Liver (tissue), 3 donors: ENCODE measurements at regions not wholly inside any gene's neighbourhood (a gene's known extent, or its start where the extent isn't known, plus 50 kb on each side); places are given as distances from the start of the nearest gene placed in this dataset.

ENCODE experiments used
- ATF3 ChIP-seq: IDR thresholded peaks from 2 replicates; pipeline ENCODE4 v1.6.1; 2016; ENCODE audit warnings: antibody characterized with exemption
- CTCF ChIP-seq: fragments of 150-350 bp; IDR thresholded peaks from 2 replicates; pipeline ENCODE4 v1.5.1; 2017; ENCODE audit warnings: improper control_type of control experiment, low read depth, low read length; ENCODE audit not compliant: missing input control
- NR2F2 ChIP-seq: IDR thresholded peaks from 2 replicates; pipeline ENCODE4 v1.6.1; 2016; ENCODE audit warnings: antibody characterized with exemption
- SP1 ChIP-seq: IDR thresholded peaks from 2 replicates; pipeline ENCODE4 v1.6.1; 2018; ENCODE audit warnings: antibody characterized with exemption, mild to moderate bottlenecking
- TAF1 ChIP-seq: conservative IDR thresholded peaks from 2 replicates; pipeline ENCODE4 v1.6.1; 2016; ENCODE audit warnings: antibody characterized with exemption, mild to moderate bottlenecking
- YY1 ChIP-seq: IDR thresholded peaks from 2 replicates; pipeline ENCODE4 v1.6.1; 2016; ENCODE audit warnings: antibody characterized with exemption, mild to moderate bottlenecking
- ZBTB33 ChIP-seq: IDR thresholded peaks from 2 replicates; pipeline ENCODE4 v1.6.1; 2016; ENCODE audit warnings: antibody characterized with exemption
- donor health status: healthy.
- donor health status: healthy.

GRCh38 chr13:99893567-99893966 lies 78.0 kb downstream of the ZIC5 start:
- no peak for TF ChIP-seq NR2F2
- no peak for TF ChIP-seq SP1
- TF ChIP-seq CTCF: no peak
- TF ChIP-seq YY1: no peak
- TF ChIP-seq ATF3: no peak
- TF ChIP-seq TAF1: no peak
- no peak for TF ChIP-seq ZBTB33
